Fibroblast of gingiva (primary cell): ENCODE measurements at regions not wholly inside any gene's neighbourhood (a gene's known extent, or its start where the extent isn't known, plus 50 kb on each side); places are given as distances from the start of the nearest gene placed in this dataset.
"Not testable (repeated sequence)": the region's sequence is repeated elsewhere in the genome, so short reads cannot be mapped to it uniquely, and the experiment has no call there.

Experiments used
- DNase-seq: peaks from one replicate; pipeline ENCODE4 v3.0.0-alpha.2; 2011; ENCODE audit warnings: low read depth

DNA sequence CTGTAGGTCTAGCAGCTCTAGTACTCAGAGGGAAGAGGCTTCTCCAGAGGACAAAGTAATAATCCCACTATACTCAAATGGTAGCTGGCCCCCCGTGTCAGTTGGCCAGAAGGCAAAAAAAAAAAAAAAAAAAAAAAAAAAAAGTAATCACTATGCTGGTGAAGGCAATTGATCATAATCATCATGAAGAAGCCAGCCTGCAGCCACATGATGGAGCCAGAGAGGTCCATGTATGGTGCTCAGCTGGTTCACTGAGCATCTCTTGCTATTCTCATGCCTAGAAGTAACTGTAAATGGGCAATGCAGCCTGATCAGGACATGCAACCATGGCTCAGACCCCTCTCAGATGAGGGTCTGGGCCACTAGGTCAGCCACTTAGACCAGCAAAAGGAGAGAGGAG, 378.8 kb downstream of the MED13L start:
- no peak for DNase-seq

DNA sequence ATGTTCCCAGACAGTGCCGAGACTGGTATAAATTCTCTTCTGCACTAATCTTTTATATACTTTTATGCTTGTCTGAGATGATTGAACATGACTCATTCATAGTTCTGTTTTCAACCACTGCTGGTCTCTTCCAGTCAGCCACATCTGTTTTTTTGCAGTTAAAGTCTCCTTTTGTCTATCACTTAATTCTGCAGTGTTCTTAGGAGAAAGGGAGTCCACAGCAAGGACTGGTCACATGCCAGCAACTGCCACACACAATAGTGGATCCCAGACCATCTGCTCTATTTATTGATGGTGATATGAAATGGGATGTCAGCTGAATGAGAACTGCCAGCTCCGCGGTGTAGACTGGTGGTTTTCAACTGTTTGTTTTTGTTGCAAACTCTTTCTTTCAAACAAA, 379.8 kb downstream of the MED13L start:
- no peak for DNase-seq

DNA sequence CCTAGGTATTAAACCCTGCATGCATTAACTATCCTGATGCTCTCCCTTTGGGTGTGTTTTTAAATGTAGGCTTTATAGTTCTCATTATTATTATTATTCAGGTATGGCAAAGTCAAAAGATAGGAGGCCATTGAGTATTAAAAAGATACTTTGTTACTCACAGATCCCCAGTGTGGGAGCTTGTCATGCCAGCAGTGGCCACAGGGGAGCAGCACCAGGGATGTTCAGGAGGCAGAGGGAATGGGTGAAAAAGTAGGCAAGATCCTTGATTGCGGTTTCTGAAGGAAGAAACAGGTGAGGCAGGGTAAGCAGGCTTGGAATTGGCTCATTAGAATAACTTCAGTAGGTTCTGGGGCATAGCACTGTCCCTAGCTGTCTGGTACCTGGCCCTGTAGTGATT, 382.2 kb downstream of the MED13L start:
- DNase-seq, result no peak

- no peak for DNase-seq
Observed at GRCh38 chr12:115891556-115892164, 385.8 kb downstream of the MED13L start.

- no peak for DNase-seq
Observed at GRCh38 chr12:115886666-115887065, 390.8 kb downstream of the MED13L start.

GRCh38 chr12:115885040-115885690, 392.3 kb downstream of the MED13L start:
- DNase-seq, result no peak

GRCh38 chr12:115882936-115883335, 394.6 kb downstream of the MED13L start:
- no peak for DNase-seq

DNA sequence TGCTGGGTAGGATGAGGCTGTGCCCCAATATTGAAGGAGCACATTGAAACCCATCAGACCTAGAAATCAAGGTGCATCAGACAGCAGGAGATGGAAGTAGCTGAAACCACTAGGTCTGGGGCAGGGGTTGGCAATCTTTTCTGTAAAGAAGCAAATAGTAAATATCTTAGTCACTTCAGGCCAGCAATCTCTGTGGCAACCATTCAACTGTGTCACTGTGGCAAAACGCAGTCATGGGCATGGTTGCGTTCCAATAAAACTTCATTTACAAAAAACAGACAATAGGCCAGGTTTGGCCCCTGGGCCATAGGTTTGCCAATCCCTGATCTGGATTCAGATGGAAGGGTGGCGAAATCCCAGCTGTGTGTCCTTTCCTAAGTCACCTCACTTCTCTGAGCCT, 397.3 kb downstream of the MED13L start:
- DNase-seq, result no peak

DNA sequence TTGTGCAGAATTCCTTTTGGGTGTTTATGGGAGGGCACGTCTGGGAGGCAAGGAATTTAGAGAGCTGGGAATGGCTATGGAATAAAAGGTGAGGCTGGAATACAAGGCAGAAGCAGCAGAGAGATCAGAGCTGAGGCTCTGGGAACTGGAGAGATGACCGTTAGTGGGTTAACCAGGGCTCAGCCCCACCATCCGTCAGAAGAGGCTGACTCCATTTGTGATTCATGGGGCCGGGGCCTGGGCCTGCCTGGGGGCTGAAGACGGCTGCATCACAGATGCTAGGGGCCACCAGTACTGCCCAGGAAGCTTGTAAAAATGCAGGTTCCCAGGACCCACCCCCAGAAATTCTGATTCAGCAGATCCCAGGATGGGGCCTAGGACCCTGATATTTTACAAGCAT, 398.1 kb downstream of the MED13L start:
- DNase-seq, result no peak

- DNase-seq, result no peak
Observed at GRCh38 chr12:115873451-115874082, 403.9 kb downstream of the MED13L start.

DNA sequence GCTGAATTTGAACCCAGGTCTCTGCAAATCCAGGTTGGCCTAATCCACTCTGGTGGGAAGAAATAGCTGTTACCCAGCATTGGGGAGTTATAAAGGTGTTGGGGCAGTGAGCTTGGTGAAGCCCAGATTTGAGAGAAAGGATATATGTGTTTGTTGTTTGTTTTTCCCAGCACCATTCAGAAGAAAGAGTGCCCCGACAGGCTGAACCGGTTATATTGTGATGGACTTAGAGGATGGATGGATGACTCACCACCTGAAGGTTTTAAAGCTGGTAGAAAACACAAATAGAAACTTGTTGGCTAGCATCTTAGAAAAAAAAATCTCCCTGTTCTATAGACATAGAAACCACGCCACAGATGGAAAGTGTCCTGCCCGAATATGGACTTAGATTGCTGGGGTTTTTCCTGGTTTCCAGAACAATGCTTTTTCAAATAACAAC, 404.6 kb downstream of the MED13L start:
- no peak for DNase-seq

- no peak for DNase-seq
Observed at GRCh38 chr12:115872212-115872611, 405.3 kb downstream of the MED13L start.

DNA sequence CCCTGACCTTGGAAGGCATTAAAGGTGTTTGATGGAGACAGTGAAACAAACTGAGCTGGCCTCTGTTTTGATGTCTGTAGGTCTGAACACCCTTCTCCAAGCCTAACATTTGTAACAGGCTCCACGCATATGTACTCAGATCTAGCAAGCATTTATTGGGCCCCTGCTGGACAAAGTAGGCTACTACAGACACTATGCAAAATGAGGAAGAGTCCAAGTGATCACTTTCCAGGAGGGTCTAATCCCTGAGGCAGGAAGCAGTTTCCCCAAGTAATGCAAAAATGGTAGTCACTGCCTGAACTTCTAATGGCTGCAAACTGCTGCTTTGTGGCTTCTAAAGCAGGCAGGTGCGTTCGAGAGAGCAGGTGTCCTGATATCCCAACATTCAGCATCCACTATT, 405.8 kb downstream of the MED13L start:
- DNase-seq, result peak; percentile 3

DNA sequence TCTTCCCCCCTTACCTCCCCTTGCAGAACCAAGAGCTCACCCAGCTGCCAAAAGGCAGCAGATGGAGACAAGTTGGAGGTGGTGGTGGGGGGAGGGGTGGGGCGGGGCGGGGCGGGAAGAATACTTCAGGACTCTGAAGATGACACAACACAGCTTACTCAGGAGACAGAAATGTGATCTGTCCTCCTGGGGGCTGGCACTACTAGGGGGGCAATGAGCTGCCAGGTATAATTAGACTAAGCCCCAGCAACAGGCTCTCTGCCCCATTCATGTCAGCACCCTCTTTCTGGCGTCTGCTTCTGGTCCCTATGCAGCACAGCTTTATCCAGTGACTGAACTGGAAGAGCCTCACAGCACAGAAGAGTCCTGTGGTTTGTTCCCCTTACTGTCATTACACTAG, 407.0 kb downstream of the MED13L start:
- DNase-seq, result no peak

DNA sequence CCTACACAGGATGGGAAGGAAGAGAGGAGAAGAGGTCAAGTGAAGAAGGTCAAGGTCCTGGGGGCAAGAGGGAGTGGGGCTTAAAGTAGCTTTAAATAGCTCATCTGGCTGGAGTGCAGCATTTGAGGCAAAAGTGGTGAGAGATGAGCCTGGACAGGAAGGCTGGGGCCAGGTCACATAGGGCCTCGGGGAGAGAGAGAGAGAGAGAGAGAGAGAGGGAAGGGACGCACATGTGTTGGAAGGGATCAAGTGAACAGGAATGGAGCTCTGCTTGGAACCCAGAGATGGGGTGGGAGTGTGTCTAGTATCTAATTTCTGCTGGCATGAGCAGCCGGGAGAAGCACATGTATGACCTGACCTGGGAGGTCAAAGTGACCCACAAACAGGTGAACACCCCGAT, 407.5 kb downstream of the MED13L start:
- no peak for DNase-seq

DNA sequence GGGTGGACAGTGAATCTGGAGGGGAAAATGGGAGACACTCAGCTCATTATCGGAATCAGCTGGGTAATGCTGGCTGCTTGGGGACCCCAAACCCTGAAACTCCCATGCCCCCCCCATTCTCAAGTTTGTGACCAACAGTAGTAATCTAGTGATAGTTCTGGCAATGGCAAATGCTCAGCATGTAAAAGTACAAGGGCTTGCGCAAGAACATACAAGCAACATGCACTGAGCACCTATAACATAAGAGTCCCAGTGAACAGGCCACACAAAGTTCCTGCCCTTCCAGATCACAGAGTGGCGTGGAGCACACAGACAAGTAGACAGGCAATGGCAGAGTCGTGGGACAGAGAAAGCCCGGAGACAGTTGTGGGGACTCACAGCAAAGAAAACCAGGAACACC, 407.9 kb downstream of the MED13L start:
- DNase-seq, result no peak

DNA sequence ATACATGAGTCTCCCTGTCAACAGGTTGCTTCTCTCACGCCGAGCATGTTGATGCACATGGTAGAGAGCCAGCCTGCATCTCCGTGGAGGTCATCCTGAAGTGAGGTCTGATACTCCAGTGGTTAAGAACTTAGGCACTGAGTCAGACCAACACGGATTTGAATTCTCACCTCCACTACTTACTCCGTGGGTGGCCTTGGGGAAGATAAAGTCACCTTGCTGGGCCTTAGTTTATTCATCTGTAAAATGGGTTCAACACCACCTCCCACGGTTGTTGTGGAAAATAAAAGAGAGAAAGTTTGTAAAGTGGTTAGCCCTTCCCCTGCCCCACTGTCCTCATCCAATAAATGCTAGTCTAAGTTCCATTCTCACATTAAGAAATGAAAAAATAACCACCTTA, 408.9 kb downstream of the MED13L start:
- DNase-seq, result no peak

GRCh38 chr12:115867854-115868253, 409.6 kb downstream of the MED13L start:
- DNase-seq, result no peak

DNA sequence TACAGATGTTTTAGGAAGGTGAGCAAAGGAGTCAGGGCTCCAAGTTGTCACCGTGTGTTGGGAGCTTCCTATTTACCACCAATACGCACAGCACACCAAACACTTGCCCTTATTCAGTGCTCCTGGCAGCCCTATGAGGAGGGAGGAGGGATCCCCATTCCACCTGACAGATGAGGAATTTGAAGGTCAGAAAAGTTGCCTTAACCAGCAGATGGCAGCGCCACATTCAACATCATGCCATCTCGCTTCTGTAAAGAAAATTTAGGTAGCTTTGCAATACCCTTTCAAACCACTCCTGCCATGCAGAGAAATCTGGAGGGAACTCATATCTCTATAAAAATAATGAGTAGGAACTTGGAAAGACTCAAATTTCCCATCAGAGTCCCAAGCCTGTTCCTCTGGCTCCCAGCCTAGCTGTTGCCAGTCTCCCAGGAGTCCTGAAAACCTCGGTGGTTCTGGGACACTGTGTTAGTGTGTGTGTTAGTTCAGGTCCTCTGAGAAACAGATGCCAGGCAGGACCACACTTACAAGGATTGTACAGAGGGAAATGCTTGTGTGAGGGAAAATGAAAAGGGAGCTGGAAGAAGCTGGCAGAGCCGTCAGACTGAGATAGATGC, 410.5 kb downstream of the MED13L start:
- DNase-seq, result no peak

DNA sequence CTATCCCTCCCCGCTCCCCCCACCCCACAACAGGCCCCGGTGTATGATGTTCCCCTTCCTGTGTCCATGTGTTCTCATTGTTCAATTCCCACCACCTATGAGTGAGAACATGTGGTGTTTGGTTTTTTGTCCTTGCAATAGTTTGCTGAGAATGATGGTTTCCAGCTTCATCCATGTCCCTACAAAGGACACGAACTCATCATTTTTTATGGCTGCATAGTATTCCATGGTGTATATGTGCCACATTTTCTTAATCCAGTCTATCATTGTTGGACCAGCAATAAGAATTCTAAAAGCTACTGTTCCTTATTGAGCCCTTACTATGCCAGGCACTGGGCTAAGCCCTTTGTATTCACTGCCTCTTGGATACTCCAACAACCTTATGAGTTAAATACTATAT, 411.2 kb downstream of the MED13L start:
- not testable (repeated sequence) for DNase-seq

- DNase-seq, result no peak
Observed at GRCh38 chr12:115864396-115864795, 413.1 kb downstream of the MED13L start.

- DNase-seq, result no peak
Observed at GRCh38 chr12:115860619-115861018, 416.9 kb downstream of the MED13L start.

GRCh38 chr12:115859231-115859630, 418.3 kb downstream of the MED13L start:
- DNase-seq, result no peak
